Vagina (tissue), 2 donors: ENCODE measurements at regions not wholly inside any gene's neighbourhood (a gene's known extent, or its start where the extent isn't known, plus 50 kb on each side); places are given as distances from the start of the nearest gene placed in this dataset.

ENCODE experiments used
- POLR2A ChIP-seq, 2 donors: fragments of 450-650 bp; IDR thresholded peaks; one replicate each; pipeline ENCODE4 v1.6.1; 2017; ENCODE audit warnings: antibody characterized with exemption in 2 of 2, mild to moderate bottlenecking in 2 of 2, moderate library complexity in 2 of 2
- POLR2AphosphoS5 ChIP-seq, 2 donors: sonication (generic); formaldehyde crosslinking; IDR thresholded peaks; one replicate each; pipeline ENCODE4 v1.9.0; 2017; ENCODE audit warnings: antibody characterized with exemption in 2 of 2, mild to moderate bottlenecking in 2 of 2, low read depth in 1 of 2; ENCODE audit not compliant: insufficient read depth in 1 of 2
- TF ChIP-seq, protein P1 (sequence below), 3 experiments: fragments of 450-650 bp in 2 of 3; fragments of 200-600 bp in 1 of 3; sonication (generic) in 1 of 3; IDR thresholded peaks; one replicate each; pipeline ENCODE4 v1.5.1; 2017 to 2019; ENCODE audit warnings: antibody characterized with exemption in 3 of 3, mild to moderate bottlenecking in 2 of 3, moderate library complexity in 2 of 3

DNA sequence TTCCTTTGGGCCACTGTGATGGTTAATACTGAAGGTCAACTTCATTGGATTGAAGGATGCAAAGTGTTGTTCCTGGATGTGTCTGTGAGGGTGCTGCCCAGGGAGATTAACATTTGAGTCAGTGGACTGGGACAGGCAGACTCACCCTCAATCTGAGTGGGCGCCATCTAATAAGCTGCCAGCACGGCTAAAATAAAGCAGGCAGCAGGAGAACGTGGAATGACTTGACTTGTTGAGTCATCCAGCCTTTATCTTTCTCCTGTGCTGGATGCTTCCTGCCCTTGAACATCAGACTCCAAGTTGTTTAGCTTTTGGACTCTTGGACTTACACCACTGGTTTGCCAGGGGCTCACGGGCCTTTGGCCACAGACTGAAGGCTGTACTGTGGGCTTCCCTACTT, 1046.9 kb downstream of the TYW1 start:
- TF ChIP-seq, protein P1, sequence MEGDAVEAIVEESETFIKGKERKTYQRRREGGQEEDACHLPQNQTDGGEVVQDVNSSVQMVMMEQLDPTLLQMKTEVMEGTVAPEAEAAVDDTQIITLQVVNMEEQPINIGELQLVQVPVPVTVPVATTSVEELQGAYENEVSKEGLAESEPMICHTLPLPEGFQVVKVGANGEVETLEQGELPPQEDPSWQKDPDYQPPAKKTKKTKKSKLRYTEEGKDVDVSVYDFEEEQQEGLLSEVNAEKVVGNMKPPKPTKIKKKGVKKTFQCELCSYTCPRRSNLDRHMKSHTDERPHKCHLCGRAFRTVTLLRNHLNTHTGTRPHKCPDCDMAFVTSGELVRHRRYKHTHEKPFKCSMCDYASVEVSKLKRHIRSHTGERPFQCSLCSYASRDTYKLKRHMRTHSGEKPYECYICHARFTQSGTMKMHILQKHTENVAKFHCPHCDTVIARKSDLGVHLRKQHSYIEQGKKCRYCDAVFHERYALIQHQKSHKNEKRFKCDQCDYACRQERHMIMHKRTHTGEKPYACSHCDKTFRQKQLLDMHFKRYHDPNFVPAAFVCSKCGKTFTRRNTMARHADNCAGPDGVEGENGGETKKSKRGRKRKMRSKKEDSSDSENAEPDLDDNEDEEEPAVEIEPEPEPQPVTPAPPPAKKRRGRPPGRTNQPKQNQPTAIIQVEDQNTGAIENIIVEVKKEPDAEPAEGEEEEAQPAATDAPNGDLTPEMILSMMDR (IDR thresholded peaks at IDR 0.05), result no peak
- TF ChIP-seq POLR2AphosphoS5 (IDR thresholded peaks at IDR 0.05; ENCODE audit: insufficient read depth in 1 of 2, low read depth in 1 of 2) (no peak), POLR2A (IDR thresholded peaks at IDR 0.05) (no peak)
